Stimulated activated CD4-positive, alpha-beta T cell treated with anti-CD3 and anti-CD28 coated beads, Interleukin-1b, Interleukin-23, amount 100 ng/mL, for 48 hours (primary cell): ENCODE measurements at regions not wholly inside any gene's neighbourhood (a gene's known extent, or its start where the extent isn't known, plus 50 kb on each side); places are given as distances from the start of the nearest gene placed in this dataset.
"Not testable (repeated sequence)": the region's sequence is repeated elsewhere in the genome, so short reads cannot be mapped to it uniquely, and the experiment has no call there.

Experiments
- DNase-seq: peaks from one replicate; pipeline ENCODE4 v3.0.0-alpha.2; 2020

DNA sequence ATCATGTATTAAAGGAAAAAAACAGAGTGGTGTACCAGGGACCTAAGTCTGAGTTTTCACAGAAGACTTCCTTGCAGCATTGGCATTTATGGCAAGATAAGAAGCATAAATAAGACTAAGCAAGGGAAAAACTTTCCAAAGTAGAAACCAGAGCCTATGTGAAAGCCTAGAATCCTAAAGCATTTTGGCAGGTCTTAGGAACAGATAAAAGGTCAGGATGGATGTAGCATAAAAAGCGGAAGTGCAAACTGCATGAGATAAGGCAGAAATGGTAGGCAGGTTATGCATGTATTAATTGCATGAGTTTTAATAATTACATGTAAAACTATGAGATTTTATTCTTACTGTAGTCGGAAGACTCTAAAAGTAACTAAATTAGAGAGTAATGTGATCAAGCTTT, 596.5 kb downstream of the SUCLG1 start:
- DNase-seq = no peak

- DNase-seq = no peak
These were observed 598.8 kb downstream of the SUCLG1 start for GRCh38 chr2:83860320-83860719.

DNA sequence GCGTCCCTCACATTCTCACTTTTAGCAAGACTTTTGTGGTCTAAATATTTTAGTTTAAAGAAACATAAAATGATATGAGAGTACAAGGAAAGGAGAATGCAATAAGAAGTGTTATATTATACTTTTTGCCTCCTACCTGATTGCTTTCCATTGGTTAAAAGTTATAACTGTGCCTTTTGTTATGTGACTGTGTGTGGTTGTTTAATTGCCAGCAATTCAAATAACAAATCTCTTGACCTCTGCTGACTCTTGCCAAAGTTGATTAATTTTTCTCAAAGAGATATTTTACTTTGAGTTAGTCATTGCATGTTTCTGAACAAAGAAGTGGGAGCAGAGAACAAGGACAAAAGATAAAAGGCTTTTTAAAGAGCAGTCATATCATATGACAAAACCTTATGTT, 599.5 kb downstream of the SUCLG1 start:
- no peak for DNase-seq

- no peak for DNase-seq
These were observed 608.0 kb downstream of the SUCLG1 start for GRCh38 chr2:83851066-83851465.

GRCh38 chr2:83850071-83850725, 608.9 kb downstream of the SUCLG1 start:
- no peak for DNase-seq

DNA sequence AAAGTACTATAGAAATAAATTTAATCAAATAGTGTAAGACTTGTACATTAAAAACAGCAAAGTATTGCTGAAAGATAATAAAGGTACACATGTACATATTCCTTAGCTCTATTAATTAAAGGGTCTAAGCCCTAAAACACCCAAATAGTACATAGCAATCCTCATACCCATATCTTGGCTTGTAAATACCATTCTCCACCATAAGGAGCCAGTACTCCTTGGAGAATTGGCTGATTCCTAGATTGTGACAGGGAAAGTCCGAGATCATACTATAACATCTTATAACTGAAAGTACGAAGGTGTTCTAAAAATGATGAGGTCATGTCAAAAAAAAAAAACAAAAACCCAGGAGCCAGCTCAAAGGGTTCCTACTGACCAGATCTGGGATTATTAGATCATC, 614.6 kb downstream of the SUCLG1 start:
- DNase-seq = no peak

DNA sequence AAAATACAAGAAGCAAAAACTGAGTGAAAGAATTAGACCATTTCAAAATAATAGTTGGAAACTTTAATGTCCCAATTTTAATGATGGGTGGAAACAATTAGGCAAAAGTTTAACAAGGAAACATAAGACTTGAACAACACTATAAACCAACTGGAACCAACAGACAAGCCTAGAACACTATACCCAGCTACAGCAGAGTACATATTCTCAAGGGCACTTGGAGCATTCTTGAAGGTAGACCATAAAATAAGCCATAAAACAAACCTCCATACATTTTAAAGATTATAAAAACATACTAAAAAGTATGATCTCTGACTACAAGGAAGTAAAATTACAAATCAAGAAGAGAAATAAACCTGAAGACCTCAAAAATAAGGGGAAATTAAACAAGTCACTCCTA, 616.7 kb downstream of the SUCLG1 start:
- no peak for DNase-seq

DNA sequence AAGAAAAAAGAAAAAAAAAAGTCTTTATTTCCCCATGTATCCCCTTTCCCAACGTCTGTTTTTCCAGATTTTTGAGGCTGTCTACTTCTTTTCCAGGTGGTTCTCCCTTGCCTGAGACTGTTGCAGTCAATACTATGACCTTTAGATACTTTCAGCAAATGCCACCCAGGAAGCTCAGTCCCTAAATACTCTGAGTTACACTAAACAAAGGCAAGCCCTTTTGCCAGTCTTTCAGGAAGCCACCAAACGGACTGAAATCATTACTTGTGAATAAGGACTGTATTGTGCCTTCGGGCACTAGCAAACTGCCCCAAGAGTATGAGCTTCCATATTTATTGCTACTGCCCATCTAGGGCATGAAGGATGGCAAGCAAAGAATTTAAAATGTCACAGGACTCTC, 621.3 kb downstream of the SUCLG1 start:
- no peak for DNase-seq

DNA sequence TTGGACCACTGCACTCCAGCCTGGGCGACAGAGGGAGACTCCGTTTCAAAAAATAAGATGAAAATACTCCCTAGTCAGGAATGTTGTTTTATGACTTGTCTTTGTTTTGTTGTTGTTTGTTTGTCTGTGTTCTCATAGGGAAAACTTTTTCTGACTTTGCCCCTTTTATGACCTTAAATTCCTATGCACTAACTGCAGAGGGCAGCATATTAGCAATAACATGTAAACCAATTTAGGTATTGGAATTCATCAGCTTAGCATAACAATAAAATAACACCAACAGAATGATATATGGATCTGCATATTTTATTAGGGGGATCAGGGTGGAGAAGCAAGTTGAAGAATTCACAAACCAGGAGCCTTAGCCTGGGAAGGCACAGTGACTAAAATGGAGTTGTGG, 631.5 kb downstream of the SUCLG1 start:
- DNase-seq = no peak

GRCh38 chr2:83826577-83826976, 632.5 kb downstream of the SUCLG1 start:
- DNase-seq = no peak

DNA sequence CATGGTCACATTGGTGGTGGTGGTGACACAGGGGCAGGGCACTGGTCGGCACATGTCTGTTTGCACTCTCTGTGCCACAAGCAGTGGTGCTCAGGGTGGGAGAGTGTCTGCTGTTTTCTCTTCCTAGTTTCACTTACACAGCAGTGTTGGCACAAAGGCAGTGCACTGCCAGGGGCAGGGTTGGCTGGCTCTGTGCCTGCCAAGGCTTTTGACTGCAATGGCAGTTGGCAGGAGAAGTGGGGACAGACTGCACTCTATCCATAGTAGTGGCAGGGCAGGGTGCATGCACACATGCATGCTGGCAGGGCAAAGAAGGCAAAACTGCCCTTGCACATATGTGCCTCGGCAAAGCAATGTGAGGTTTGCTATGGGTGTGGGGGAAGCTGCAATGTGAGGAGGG, 635.9 kb downstream of the SUCLG1 start:
- DNase-seq = no peak

GRCh38 chr2:83817511-83817910, 641.6 kb downstream of the SUCLG1 start:
- no peak for DNase-seq

DNA sequence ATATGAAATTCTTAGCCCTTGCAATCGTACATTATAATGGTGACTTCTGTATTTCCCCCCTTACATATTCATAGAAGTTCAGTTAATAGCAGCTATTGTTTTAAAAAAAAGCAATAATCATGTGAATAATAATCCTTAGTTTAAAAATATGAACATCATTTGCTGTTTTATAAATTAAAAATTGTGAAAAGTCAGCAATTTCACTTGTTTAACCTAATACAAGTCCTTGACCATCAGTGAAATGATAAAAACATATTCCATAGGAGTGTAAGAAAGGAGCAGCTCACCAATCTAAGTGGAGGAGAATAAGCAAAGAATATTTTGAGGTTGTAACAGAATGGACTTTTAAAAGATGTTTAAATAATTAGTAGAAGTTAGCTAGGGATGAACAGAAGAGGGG, 650.2 kb downstream of the SUCLG1 start:
- DNase-seq = no peak

GRCh38 chr2:83802604-83803003, 656.5 kb downstream of the SUCLG1 start:
- no peak for DNase-seq

DNA sequence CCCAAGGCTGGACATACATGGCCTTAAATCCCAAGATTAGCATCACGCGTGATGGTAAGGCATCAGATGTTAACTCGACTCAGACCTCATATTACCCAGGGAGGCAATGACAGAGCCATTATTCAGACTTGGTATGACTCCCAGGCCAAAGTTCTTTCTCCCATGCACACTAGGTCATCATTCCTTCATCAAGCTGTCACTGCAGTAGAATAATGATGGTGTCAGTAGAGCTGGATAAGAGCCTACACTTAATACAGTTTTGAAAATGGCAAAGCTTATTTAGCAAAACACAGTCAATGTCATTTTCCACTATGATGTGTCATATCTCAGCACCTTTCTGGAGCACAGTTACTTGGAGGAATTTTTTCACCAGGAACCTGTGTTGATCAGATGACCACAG, 663.3 kb downstream of the SUCLG1 start:
- no peak for DNase-seq

DNA sequence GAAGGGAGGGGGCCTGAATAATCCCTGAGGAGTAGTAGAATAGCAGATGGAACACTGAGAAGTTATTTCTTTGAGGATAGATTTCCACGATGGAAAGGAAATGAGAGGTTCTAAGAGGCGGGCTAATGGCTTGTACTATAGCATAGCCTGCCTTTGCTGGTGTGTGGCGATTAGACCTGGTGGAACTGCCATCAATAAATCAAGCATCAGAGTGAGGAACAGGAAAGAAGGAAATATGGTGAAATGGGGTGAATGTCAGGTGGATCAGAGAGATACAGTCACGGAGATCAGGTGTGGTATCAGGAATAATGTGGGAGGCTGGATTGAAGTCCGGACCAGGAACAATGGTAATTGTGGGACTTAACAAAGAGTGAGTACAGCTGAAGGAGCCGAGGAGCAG, 668.6 kb downstream of the SUCLG1 start:
- DNase-seq = not testable (repeated sequence)

DNA sequence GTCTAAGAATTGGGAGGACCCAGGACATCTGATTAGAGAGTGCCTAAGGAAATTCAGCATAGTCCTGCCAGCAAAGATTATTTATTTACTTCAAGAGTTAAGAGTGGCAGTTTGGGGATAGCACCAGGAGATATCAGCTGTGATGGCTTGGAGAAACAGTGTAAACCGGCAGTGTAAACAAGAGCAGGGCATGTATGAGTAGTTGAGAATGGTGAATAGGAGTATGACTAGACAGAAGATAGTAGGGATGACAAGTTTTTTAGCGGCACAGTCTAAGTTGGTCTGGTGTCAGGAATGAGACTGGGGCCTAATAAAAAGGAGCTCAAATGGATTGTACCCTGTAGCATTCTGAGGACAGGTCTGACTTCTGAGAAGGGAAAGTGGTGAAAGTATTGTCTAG, 669.4 kb downstream of the SUCLG1 start:
- not testable (repeated sequence) for DNase-seq

DNA sequence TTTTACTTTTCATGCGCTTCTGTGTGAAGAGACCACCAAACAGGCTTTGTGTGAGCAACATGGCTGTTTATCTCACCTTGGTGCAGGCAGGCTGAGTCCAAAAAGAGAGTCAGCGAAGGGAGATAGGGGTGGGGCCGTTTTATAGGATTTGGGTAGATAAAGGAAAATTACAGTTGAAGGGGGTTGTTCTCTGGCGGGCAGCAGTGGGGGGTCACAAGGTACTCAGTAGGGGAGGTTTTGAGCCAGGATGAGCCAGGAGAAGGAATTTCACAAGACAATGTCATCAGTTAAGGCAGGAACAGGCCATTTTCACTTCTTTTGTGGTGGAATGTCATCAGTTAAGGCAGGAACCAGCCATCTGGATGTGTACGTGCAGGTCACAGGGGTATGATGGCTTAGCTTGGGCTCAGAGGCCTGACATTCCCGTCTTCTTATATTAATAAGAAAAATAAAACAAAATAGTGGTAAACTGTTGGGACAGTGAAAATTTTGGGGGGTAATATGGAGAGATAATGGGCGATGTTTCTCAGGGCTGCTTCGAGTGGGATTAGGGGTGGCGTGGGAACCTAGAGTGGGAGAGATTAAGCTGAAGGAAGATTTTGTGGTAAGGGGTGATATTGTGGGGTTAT, 670.0 kb downstream of the SUCLG1 start:
- DNase-seq = not testable (repeated sequence)

GRCh38 chr2:83787189-83787588, 671.9 kb downstream of the SUCLG1 start:
- no peak for DNase-seq

- DNase-seq = no peak
These were observed 672.9 kb downstream of the SUCLG1 start for GRCh38 chr2:83786140-83786539.

DNA sequence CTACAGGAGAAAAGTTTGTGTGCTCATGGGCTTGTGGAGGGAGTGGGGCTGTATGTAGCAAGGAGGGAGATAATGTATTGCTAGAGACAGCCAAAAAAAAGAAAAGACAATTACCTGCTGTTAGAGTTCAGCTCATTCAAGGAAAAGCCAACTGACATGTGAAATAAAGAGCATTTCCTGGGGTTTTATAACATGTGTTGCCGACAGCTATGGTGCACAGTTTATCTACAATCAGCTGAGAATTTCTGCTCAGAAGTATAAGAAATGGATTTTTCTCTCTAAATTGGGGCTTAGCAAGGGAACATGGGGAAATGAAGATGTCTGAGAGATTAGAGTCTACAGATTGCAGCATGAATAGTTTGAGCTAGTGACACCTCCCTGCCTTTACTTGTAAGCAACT, 674.1 kb downstream of the SUCLG1 start:
- DNase-seq = no peak

GRCh38 chr2:83784315-83784714, 674.8 kb downstream of the SUCLG1 start:
- DNase-seq = no peak

- no peak for DNase-seq
These were observed 677.0 kb downstream of the SUCLG1 start for GRCh38 chr2:83782122-83782521.

DNA sequence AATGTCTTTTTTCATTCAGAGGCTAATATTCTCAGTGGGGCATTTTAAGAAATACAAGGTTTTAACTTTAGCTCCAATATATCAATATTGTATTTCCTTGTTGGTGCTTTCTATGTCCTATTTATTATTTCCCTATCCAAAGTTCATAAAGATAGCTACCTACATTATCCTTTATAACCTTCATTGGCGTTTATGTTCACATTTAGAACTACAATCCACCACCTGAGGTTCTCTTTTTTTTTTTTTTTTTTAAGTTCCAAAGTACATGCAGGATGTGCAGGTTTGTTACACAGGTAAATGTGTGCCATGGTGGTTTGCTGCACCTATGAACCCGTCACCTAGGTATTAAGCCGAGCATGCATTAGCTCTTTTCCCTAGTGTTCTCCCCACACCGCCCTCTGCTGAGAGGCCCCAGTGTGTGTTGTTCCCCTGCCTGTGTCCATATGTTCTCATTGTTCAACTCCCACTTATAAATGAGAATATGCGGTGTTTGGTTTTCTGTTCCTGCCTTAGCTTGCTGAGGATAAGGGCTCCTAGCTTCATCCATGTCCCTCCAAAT, 694.6 kb downstream of the SUCLG1 start:
- no peak for DNase-seq

DNA sequence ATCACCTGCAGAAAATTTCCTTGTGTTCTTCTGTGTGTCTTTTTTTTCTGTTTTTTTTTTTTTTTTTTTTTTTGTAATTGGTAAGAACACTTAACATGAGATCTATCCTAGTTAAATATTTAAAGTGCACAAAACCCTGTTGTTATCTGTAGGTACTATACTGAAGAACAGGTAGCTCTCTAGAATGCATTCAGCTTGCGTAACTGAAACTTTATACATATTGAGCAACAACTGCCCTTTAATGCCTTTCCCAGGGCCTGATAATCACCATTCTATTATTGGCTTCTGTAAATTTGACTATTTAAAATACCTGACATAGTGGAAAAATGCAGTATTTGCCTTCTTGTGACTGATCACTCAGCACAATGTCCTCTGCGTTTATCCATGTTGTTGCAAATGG, 701.8 kb downstream of the SUCLG1 start:
- no peak for DNase-seq
